Endothelial cell of umbilical vein (primary cell): ENCODE measurements at regions not wholly inside any gene's neighbourhood (a gene's known extent, or its start where the extent isn't known, plus 50 kb on each side); places are given as distances from the start of the nearest gene placed in this dataset.

Experiments
- BruUV-seq: library from RNA; stranded (reverse); fragments of 400-500 nt; replicated peaks from 2 replicates; lab custom pipeline; 2021; lab: Mats Ljungman, UMichigan
- CTCF ChIA-PET: fragments of 300-600, 350-600 bp; sonication (Branson Sonifier 250); formaldehyde crosslinking; loops from one replicate; lab custom pipeline; 2021; ENCODE audit warnings: antibody characterized with exemption, inconsistent platforms; lab: Charles Lee
- POLR2A ChIA-PET: fragments of 300-600, 350-600 bp; sonication (Branson Sonifier 250); formaldehyde crosslinking; loops from one replicate; lab custom pipeline; 2021; ENCODE audit warnings: antibody characterized with exemption, inconsistent platforms; lab: Charles Lee
- DNase-seq: peaks from one replicate; pipeline ENCODE4 v3.0.0-alpha.2; 2011; ENCODE audit warnings: low read depth, low spot score
- FAIRE-seq: peaks from 2 replicates; lab custom pipeline; 2011; peaks lifted over from hg19 to GRCh38; lab: Jason Lieb, UNC
- H2AFZ ChIP-seq: 2 replicates; pipeline ENCODE4 v1.6.0; 2012; ENCODE audit warnings: low read depth, low read length, control low read depth, inconsistent platforms
- H3K27ac ChIP-seq: 2 replicates; pipeline ENCODE4 v1.5.1; 2011; ENCODE audit warnings: low read depth, mild to moderate bottlenecking, control low read depth, low read length, moderate library complexity; ENCODE audit not compliant: insufficient read depth
- H3K27me3 ChIP-seq, 2 experiments: 2 replicates each; pipeline versions ENCODE4 v1.6.0 to v1.6.1; 2011; ENCODE audit warnings: low read length in 2 of 2, mixed read lengths in 1 of 2; ENCODE audit not compliant: control insufficient read depth in 2 of 2, insufficient read depth in 2 of 2
- H3K36me3 ChIP-seq, 2 experiments: 2 replicates in 1 of 2; 3 replicates in 1 of 2; pipeline ENCODE4 v1.5.1; 2011; ENCODE audit warnings: low read length in 2 of 2, mild to moderate bottlenecking in 1 of 2, moderate library complexity in 1 of 2; ENCODE audit not compliant: control insufficient read depth in 2 of 2, insufficient read depth in 2 of 2; ENCODE audit errors: extremely low read depth in 1 of 2
- H3K4me1 ChIP-seq: 3 replicates; pipeline ENCODE4 v1.5.1; 2011; ENCODE audit warnings: mild to moderate bottlenecking, low read length; ENCODE audit not compliant: control insufficient read depth, insufficient read depth; ENCODE audit errors: extremely low read depth
- H3K4me2 ChIP-seq: 2 replicates; pipeline ENCODE4 v1.6.1; 2011; ENCODE audit warnings: low read length, control low read depth, mixed read lengths; ENCODE audit not compliant: insufficient read depth
- H3K4me3 ChIP-seq, 3 experiments: fragments of 200-600 bp in 1 of 3; sonication (generic), shearing (Covaris generic) in 1 of 3; replicated peaks in 1 of 3; 2 replicates each; pipeline ENCODE4 v1.5.1; 2011 to 2016; ENCODE audit warnings: control low read depth in 3 of 3, low read length in 3 of 3, mild to moderate bottlenecking in 2 of 3, inconsistent platforms in 1 of 3, low read depth in 1 of 3, moderate library complexity in 1 of 3; ENCODE audit not compliant: insufficient read depth in 1 of 3
- H3K79me2 ChIP-seq: 2 replicates; pipeline ENCODE4 v1.6.0; 2012; ENCODE audit warnings: low read length, inconsistent platforms; ENCODE audit not compliant: control insufficient read depth, insufficient read depth
- H3K9ac ChIP-seq: replicated peaks from 2 replicates; pipeline ENCODE3; 2011; ENCODE audit warnings: low read length, control low read depth; ENCODE audit not compliant: insufficient read depth; ENCODE audit errors: extremely low read depth
- H3K9me1 ChIP-seq: replicated peaks from 3 replicates; pipeline ENCODE4 v1.6.0; 2011; ENCODE audit warnings: mild to moderate bottlenecking, low read length; ENCODE audit not compliant: control insufficient read depth, insufficient read depth; ENCODE audit errors: extremely low read depth
- H3K9me3 ChIP-seq: replicated peaks from 2 replicates; pipeline ENCODE4 v1.5.1; 2012; ENCODE audit warnings: low read length, inconsistent platforms; ENCODE audit not compliant: control insufficient read depth, insufficient read depth
- H4K20me1 ChIP-seq: replicated peaks from 2 replicates; pipeline ENCODE3; 2011; ENCODE audit warnings: mild to moderate bottlenecking, low read length; ENCODE audit not compliant: control insufficient read depth, insufficient read depth; ENCODE audit errors: extremely low read depth
- CTCF ChIP-seq, 2 donors: IDR thresholded peaks; 1 replicate in 1 of 2; 2 replicates in 1 of 2; pipeline ENCODE4 v1.5.1; 2011; ENCODE audit warnings: low read length in 2 of 2, mild to moderate bottlenecking in 2 of 2, moderate library complexity in 2 of 2, control low read depth in 1 of 2, inconsistent platforms in 1 of 2, low read depth in 1 of 2; ENCODE audit not compliant: insufficient read depth in 1 of 2; ENCODE audit errors: extremely low read depth in 1 of 2
- EZH2 ChIP-seq: IDR thresholded peaks from 2 replicates; pipeline ENCODE4 v1.6.1; 2012; ENCODE audit warnings: borderline replicate concordance, low read depth, mild to moderate bottlenecking, moderate library complexity, low read length, inconsistent platforms; ENCODE audit not compliant: severe bottlenecking
- FOS ChIP-seq: IDR thresholded peaks from 2 replicates; pipeline ENCODE4 v1.6.1; 2011; ENCODE audit warnings: mild to moderate bottlenecking, low read length, moderate library complexity, borderline replicate concordance; ENCODE audit not compliant: insufficient read depth
- GATA2 ChIP-seq: IDR thresholded peaks from 2 replicates; pipeline ENCODE4 v1.7.0; 2011; ENCODE audit warnings: low read depth, mild to moderate bottlenecking, moderate library complexity, mixed read lengths, low read length; ENCODE audit not compliant: insufficient read length, insufficient read depth
- JUN ChIP-seq: IDR thresholded peaks from 2 replicates; pipeline ENCODE4 v1.6.1; 2011; ENCODE audit warnings: borderline replicate concordance, low read depth; ENCODE audit not compliant: insufficient read length, insufficient read depth
- MAX ChIP-seq: IDR thresholded peaks from 2 replicates; pipeline ENCODE4 v1.6.1; 2011; ENCODE audit not compliant: insufficient read depth, insufficient read length
- MYC ChIP-seq: IDR thresholded peaks from one replicate; pipeline ENCODE4 v1.6.1; 2011; ENCODE audit warnings: mild to moderate bottlenecking, low read depth, low read length
- POLR2A ChIP-seq: IDR thresholded peaks from 2 replicates; pipeline ENCODE4 v1.6.1; 2012; ENCODE audit warnings: low read depth, mild to moderate bottlenecking, control low read depth, low read length
- POLR2AphosphoS5 ChIP-seq: IDR thresholded peaks from 2 replicates; pipeline ENCODE4 v1.6.1; 2012; ENCODE audit warnings: low read depth, mild to moderate bottlenecking, control low read depth, low read length, moderate library complexity; ENCODE audit not compliant: insufficient read depth
- dilution Hi-C: fragments of 300-500 bp; cut with MboI; formaldehyde crosslinking; loops from one replicate; pipeline ENCODE4 v1.15.0; 2019; ENCODE audit warnings: low sequenced_read_pairs; ENCODE audit not compliant: extremely low pct_ligation_motif_present
- intact Hi-C: fragments of 100-400 bp; cut with micrococcal nuclease; formaldehyde crosslinking; loops from one replicate; pipeline ENCODE4 v1.10.0; 2022

- Histone ChIP-seq H3K4me1 (no peaks in the 10 kb centered on the region), H3K79me2 (no peaks in the 10 kb centered on the region), H2AFZ (no peak overlapping the region), H3K4me3 (no peak overlapping the region), H3K4me2 (no peak overlapping the region), H3K27me3 (no peaks in the 10 kb centered on the region), H4K20me1 (no peaks in the 10 kb centered on the region), H3K9me3 (no peaks in the 10 kb centered on the region), H3K36me3 (no peaks in the 10 kb centered on the region), H3K27ac (no peak overlapping the region), H3K9ac (no peak overlapping the region), H3K9me1 (no peaks in the 10 kb centered on the region)
- DNase-seq (no peak), FAIRE-seq (no peak)
- ChIA-PET CTCF (no interaction called here), POLR2A (no interaction called here)
- intact Hi-C loops (no loop called here), dilution Hi-C loops (no loop called here)
- no TSS peak for BruUV-seq
- TF ChIP-seq EZH2, result no peak
- TF ChIP-seq MAX, result no peak
- TF ChIP-seq POLR2A, result no peak
- TF ChIP-seq GATA2, result no peak
- no peak for TF ChIP-seq POLR2AphosphoS5
- TF ChIP-seq JUN, result no peak
- TF ChIP-seq FOS, result no peak
- no peak for TF ChIP-seq CTCF (IDR thresholded peaks at IDR 0.05; ENCODE audit: extremely low read depth in 1 of 2, insufficient read depth in 1 of 2, low read depth in 1 of 2, low read length in 2 of 2)
- TF ChIP-seq MYC, result no peak
These were observed 122.2 kb upstream of the CADPS start for GRCh38 chr3:62997369-62997768.
